ENCODE measurements at regions not wholly inside any gene's neighbourhood (a gene's known extent, or its start where the extent isn't known, plus 50 kb on each side); places are given as distances from the start of the nearest gene placed in this dataset.

GRCh38 chrX:69069876-69070275 is 95.4 kb downstream of the PJA1 start:
- TF ChIP-seq POLR2A (IDR thresholded peaks at IDR 0.05) (no peak), CTCF (IDR thresholded peaks at IDR 0.05) (no peak)
